Gastrocnemius medialis (tissue), 4 donors: ENCODE measurements at regions not wholly inside any gene's neighbourhood (a gene's known extent, or its start where the extent isn't known, plus 50 kb on each side); places are given as distances from the start of the nearest gene placed in this dataset.

Experiments used
- POLR2A ChIP-seq, 2 donors: fragments of 450-650 bp; IDR thresholded peaks; one replicate each; pipeline ENCODE4 v1.6.1; 2017; ENCODE audit warnings: antibody characterized with exemption in 2 of 2, mild to moderate bottlenecking in 2 of 2, moderate library complexity in 2 of 2
- TF ChIP-seq, protein P1 (sequence below), 5 experiments: fragments of 450-650 bp in 3 of 5; fragments of 200-600 bp in 2 of 5; sonication (generic) in 2 of 5; IDR thresholded peaks in 4 of 5; conservative IDR thresholded peaks in 1 of 5; 1 replicate in 4 of 5; 2 replicates in 1 of 5; pipeline ENCODE4 v1.5.1; 2016 to 2019; ENCODE audit warnings: antibody characterized with exemption in 5 of 5, mild to moderate bottlenecking in 3 of 5, moderate library complexity in 3 of 5

DNA sequence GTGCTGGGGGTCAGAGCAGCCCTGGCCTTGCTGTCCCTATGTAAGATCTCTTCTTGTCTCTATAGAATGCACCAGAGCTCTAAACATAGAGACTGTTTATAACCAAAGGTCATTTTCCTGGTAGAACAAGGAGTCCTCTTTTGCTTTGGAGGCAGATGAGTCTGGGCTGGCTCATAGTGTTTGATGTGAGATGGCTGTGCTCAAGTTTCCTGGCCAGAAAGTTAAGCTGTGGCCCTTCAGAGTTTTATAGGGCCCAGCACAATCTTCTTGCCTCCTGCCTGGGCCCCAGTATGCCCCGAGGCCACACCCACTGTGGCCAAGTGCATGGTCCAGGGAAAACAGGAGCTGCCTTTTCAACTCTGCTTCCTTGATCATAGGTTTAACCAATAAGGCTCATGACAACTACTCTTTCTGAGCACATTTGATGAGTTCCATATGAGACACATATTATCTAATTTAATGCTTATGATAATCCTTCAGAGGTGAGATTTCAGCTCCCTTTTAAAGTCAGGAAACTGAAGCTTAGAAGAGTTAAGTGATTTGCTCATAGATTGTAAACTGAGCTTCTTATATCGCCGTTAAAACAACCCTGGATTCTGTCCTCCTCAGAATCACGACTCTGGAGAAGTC lies 66.3 kb downstream of the MYCN start:
- no peak for TF ChIP-seq POLR2A (IDR thresholded peaks at IDR 0.05)
- TF ChIP-seq, protein P1, sequence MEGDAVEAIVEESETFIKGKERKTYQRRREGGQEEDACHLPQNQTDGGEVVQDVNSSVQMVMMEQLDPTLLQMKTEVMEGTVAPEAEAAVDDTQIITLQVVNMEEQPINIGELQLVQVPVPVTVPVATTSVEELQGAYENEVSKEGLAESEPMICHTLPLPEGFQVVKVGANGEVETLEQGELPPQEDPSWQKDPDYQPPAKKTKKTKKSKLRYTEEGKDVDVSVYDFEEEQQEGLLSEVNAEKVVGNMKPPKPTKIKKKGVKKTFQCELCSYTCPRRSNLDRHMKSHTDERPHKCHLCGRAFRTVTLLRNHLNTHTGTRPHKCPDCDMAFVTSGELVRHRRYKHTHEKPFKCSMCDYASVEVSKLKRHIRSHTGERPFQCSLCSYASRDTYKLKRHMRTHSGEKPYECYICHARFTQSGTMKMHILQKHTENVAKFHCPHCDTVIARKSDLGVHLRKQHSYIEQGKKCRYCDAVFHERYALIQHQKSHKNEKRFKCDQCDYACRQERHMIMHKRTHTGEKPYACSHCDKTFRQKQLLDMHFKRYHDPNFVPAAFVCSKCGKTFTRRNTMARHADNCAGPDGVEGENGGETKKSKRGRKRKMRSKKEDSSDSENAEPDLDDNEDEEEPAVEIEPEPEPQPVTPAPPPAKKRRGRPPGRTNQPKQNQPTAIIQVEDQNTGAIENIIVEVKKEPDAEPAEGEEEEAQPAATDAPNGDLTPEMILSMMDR (IDR thresholded peaks at IDR 0.05 in 4 of 5, conservative IDR thresholded peaks at IDR 0.05 in 1 of 5): no peak
